MM.1S (cell line): ENCODE measurements at regions not wholly inside any gene's neighbourhood (a gene's known extent, or its start where the extent isn't known, plus 50 kb on each side); places are given as distances from the start of the nearest gene placed in this dataset.
"Not testable (repeated sequence)": the region's sequence is repeated elsewhere in the genome, so short reads cannot be mapped to it uniquely, and the experiment has no call there.

Experiments
- DNase-seq: peaks from one replicate; pipeline ENCODE4 v3.0.0-alpha.2; 2015
- H2AFZ ChIP-seq: fragments of 300-600 bp; sonication (generic); 2 replicates; pipeline ENCODE4 v1.6.0; 2016; ENCODE audit warnings: antibody characterized with exemption, low read length
- H3F3A ChIP-seq: fragments of 300-600 bp; sonication (generic); 2 replicates; pipeline ENCODE4 v1.6.1; 2016; ENCODE audit warnings: mild to moderate bottlenecking, antibody characterized with exemption, low read length, moderate library complexity, mixed read lengths; ENCODE audit not compliant: insufficient read depth
- H3K27ac ChIP-seq: fragments of 300-600 bp; sonication (generic); 2 replicates; pipeline ENCODE4 v1.5.1; 2016; ENCODE audit warnings: mild to moderate bottlenecking, low read length
- H3K27me3 ChIP-seq: fragments of 300-600 bp; sonication (generic); replicated peaks from 2 replicates; pipeline ENCODE4 v1.6.0; 2016; ENCODE audit warnings: low read length; ENCODE audit not compliant: insufficient read depth
- H3K36me3 ChIP-seq: fragments of 300-600 bp; sonication (generic); replicated peaks from 2 replicates; pipeline ENCODE4 v1.6.1; 2016; ENCODE audit warnings: mild to moderate bottlenecking, low read length, mixed read lengths; ENCODE audit not compliant: insufficient read depth
- H3K4me1 ChIP-seq: fragments of 300-600 bp; sonication (generic); 2 replicates; pipeline ENCODE4 v1.6.1; 2016; ENCODE audit warnings: low read length, mixed read lengths
- H3K4me2 ChIP-seq: fragments of 300-600 bp; sonication (generic); 2 replicates; pipeline ENCODE4 v1.6.0; 2016; ENCODE audit warnings: low read depth, low read length
- H3K4me3 ChIP-seq: fragments of 300-600 bp; sonication (generic); 2 replicates; pipeline ENCODE4 v1.5.1; 2016; ENCODE audit warnings: low read length, mixed read lengths
- H3K79me2 ChIP-seq: fragments of 300-600 bp; sonication (generic); 2 replicates; pipeline ENCODE4 v1.6.1; 2016; ENCODE audit warnings: mixed run types, low read length, mixed read lengths
- H3K9ac ChIP-seq: fragments of 300-600 bp; sonication (generic); 2 replicates; pipeline ENCODE4 v1.6.1; 2016; ENCODE audit warnings: low read length, mixed read lengths
- H3K9me2 ChIP-seq: fragments of 300-600 bp; sonication (generic); replicated peaks from 2 replicates; pipeline ENCODE4 v1.6.1; 2016; ENCODE audit warnings: mild to moderate bottlenecking, low read length, mixed read lengths; ENCODE audit not compliant: insufficient read depth
- H3K9me3 ChIP-seq: fragments of 300-600 bp; sonication (generic); replicated peaks from 2 replicates; pipeline ENCODE4 v1.6.1; 2016; ENCODE audit warnings: mild to moderate bottlenecking, low read length, mixed read lengths; ENCODE audit not compliant: insufficient read depth
- H4K20me1 ChIP-seq: fragments of 300-600 bp; sonication (generic); 2 replicates; pipeline ENCODE4 v1.6.1; 2016; ENCODE audit warnings: mild to moderate bottlenecking, low read length, moderate library complexity, mixed read lengths; ENCODE audit not compliant: insufficient read depth
- CTCF ChIP-seq: fragments of 300-600 bp; sonication (generic); IDR thresholded peaks from 2 replicates; pipeline ENCODE4 v1.5.1; 2016; ENCODE audit warnings: antibody characterized with exemption, low read length, mixed read lengths
- EZH2 ChIP-seq: fragments of 300-600 bp; sonication (generic); optimal IDR thresholded peaks from 2 replicates; pipeline ENCODE3; 2017; ENCODE audit warnings: low read depth, mild to moderate bottlenecking, antibody characterized with exemption, low read length, mixed read lengths
- EZH2phosphoT487 ChIP-seq: fragments of 300-600 bp; sonication (generic); IDR thresholded peaks from 2 replicates; pipeline ENCODE4 v1.6.1; 2018; ENCODE audit warnings: antibody characterized with exemption, low read length

- H3K4me3 ChIP-seq: no peak overlapping the region
- H3K9me3 ChIP-seq: no peaks in the 10 kb centered on the region
- H3K36me3 ChIP-seq: no peaks in the 10 kb centered on the region
- no peaks in the 10 kb centered on the region for H3K9me2 ChIP-seq
- peaks cover 6% of the 10 kb centered on the region; the same call in 1 of the 2 replicates for H3K4me1 ChIP-seq
- no peaks in the 10 kb centered on the region for H4K20me1 ChIP-seq
- H3K4me2 ChIP-seq: no peak overlapping the region
- no peak overlapping the region for H3K9ac ChIP-seq
- no peaks in the 10 kb centered on the region for H3F3A ChIP-seq
- H3K27me3 ChIP-seq: no peaks in the 10 kb centered on the region
- H2AFZ ChIP-seq: no peak overlapping the region
- no peak for DNase-seq
- H3K79me2 ChIP-seq: no peaks in the 10 kb centered on the region
- TF ChIP-seq EZH2 (no peak), CTCF (no peak), EZH2phosphoT487 (no peak)
- no peak overlapping the region for H3K27ac ChIP-seq
Measured at GRCh38 chr7:125424721-125425120, 495.1 kb upstream of the POT1 start.

GRCh38 chr7:125423458-125424155 lies 494.0 kb upstream of the POT1 start:
- H3K4me2 ChIP-seq: no peak overlapping the region
- H3K4me3 ChIP-seq: no peak overlapping the region
- no peaks in the 10 kb centered on the region for H3K36me3 ChIP-seq
- no peak overlapping the region for H2AFZ ChIP-seq
- no peaks in the 10 kb centered on the region for H3K27me3 ChIP-seq
- no peaks in the 10 kb centered on the region for H3K79me2 ChIP-seq
- H3F3A ChIP-seq: no peaks in the 10 kb centered on the region
- peak; percentile 66 for DNase-seq
- TF ChIP-seq CTCF (no peak), EZH2phosphoT487 (no peak), EZH2 (no peak)
- no peaks in the 10 kb centered on the region for H3K9me2 ChIP-seq
- peaks cover 6% of the 10 kb centered on the region; the same call in 1 of the 2 replicates for H3K4me1 ChIP-seq
- no peak overlapping the region for H3K9ac ChIP-seq
- H3K27ac ChIP-seq: no peak overlapping the region
- H3K9me3 ChIP-seq: no peaks in the 10 kb centered on the region
- no peaks in the 10 kb centered on the region for H4K20me1 ChIP-seq

- not testable (repeated sequence) for H3K4me2 ChIP-seq, H3K27me3 ChIP-seq, H3F3A ChIP-seq, H3K79me2 ChIP-seq, H3K27ac ChIP-seq, H3K36me3 ChIP-seq, H3K4me1 ChIP-seq, H3K9ac ChIP-seq, DNase-seq, H2AFZ ChIP-seq, H3K9me3 ChIP-seq, H3K9me2 ChIP-seq, H3K4me3 ChIP-seq, H4K20me1 ChIP-seq
Measured at GRCh38 chr7:125421407-125421806, 491.8 kb upstream of the POT1 start.
